Neuronal stem cell (in vitro differentiated cells): ENCODE measurements at regions not wholly inside any gene's neighbourhood (a gene's known extent, or its start where the extent isn't known, plus 50 kb on each side); places are given as distances from the start of the nearest gene placed in this dataset.

ENCODE experiments used
- DNase-seq: peaks from one replicate; pipeline ENCODE4 v3.0.0-alpha.2; 2013; ENCODE audit warnings: low spot score
- H2AFZ ChIP-seq: one replicate; pipeline ENCODE4 v1.6.1; 2013; ENCODE audit warnings: mild to moderate bottlenecking, low read length, inconsistent platforms
- H2AK5ac ChIP-seq: 2 replicates; pipeline ENCODE4 v1.6.1; 2013; ENCODE audit warnings: low read depth, mild to moderate bottlenecking, inconsistent platforms, low read length, moderate library complexity, mixed read lengths
- H2BK120ac ChIP-seq: 2 replicates; pipeline ENCODE4 v1.6.1; 2013; ENCODE audit warnings: low read depth, mild to moderate bottlenecking, inconsistent platforms, low read length, moderate library complexity, mixed read lengths
- H2BK12ac ChIP-seq: one replicate; pipeline ENCODE4 v1.6.1; 2013; ENCODE audit warnings: low read length, inconsistent platforms
- H2BK15ac ChIP-seq: 2 replicates; pipeline ENCODE4 v1.6.1; 2013; ENCODE audit warnings: mild to moderate bottlenecking, low read length, inconsistent platforms, mixed read lengths
- H2BK5ac ChIP-seq: one replicate; pipeline ENCODE4 v1.6.1; 2013; ENCODE audit warnings: inconsistent platforms, mild to moderate bottlenecking, low read length, moderate library complexity
- H3K14ac ChIP-seq: one replicate; pipeline ENCODE4 v1.6.1; 2013; ENCODE audit warnings: low read length, inconsistent platforms
- H3K18ac ChIP-seq: 2 replicates; pipeline ENCODE4 v1.6.1; 2013; ENCODE audit warnings: low read length, inconsistent platforms
- H3K23ac ChIP-seq: 2 replicates; pipeline ENCODE4 v1.6.1; 2013; ENCODE audit warnings: low read depth, mild to moderate bottlenecking, mixed read lengths, low read length, inconsistent platforms; ENCODE audit not compliant: poor library complexity
- H3K27ac ChIP-seq: replicated peaks from 3 replicates; pipeline ENCODE4 v1.5.1; 2013; ENCODE audit warnings: low read length, inconsistent platforms
- H3K27me3 ChIP-seq, 3 experiments: 2 replicates each; pipeline ENCODE4 v1.6.1; 2013; ENCODE audit warnings: low read length in 3 of 3, mild to moderate bottlenecking in 2 of 3, inconsistent platforms in 1 of 3, low read depth in 1 of 3, mixed read lengths in 1 of 3, moderate library complexity in 1 of 3; ENCODE audit not compliant: control insufficient read depth in 3 of 3, insufficient read depth in 3 of 3
- H3K36me3 ChIP-seq, 2 donors: replicated peaks in 1 of 2; 2 replicates each; pipeline ENCODE4 v1.6.1; 2013; ENCODE audit warnings: low read length in 2 of 2; ENCODE audit not compliant: control insufficient read depth in 2 of 2, insufficient read depth in 2 of 2
- H3K4ac ChIP-seq: 2 replicates; pipeline ENCODE4 v1.6.1; 2013; ENCODE audit warnings: inconsistent platforms, mild to moderate bottlenecking, low read length, moderate library complexity
- H3K4me1 ChIP-seq, 2 donors: 1 replicate in 1 of 2; 2 replicates in 1 of 2; pipeline ENCODE4 v1.6.1; 2013; ENCODE audit warnings: low read length in 2 of 2, low read depth in 1 of 2; ENCODE audit not compliant: control insufficient read depth in 2 of 2, insufficient read depth in 1 of 2
- H3K4me2 ChIP-seq: one replicate; pipeline ENCODE4 v1.6.1; 2013; ENCODE audit warnings: mild to moderate bottlenecking, low read length, inconsistent platforms; ENCODE audit not compliant: insufficient read depth, poor library complexity, severe bottlenecking
- H3K4me3 ChIP-seq, 2 donors: 2 replicates each; pipeline ENCODE4 v1.5.1; 2013; ENCODE audit warnings: low read length in 2 of 2, mild to moderate bottlenecking in 2 of 2, inconsistent platforms in 1 of 2, moderate library complexity in 1 of 2
- H3K79me1 ChIP-seq: one replicate; pipeline ENCODE4 v1.6.1; 2013; ENCODE audit warnings: low read depth, mild to moderate bottlenecking, inconsistent platforms, low read length, moderate library complexity
- H3K9ac ChIP-seq: one replicate; pipeline ENCODE4 v1.6.1; 2013; ENCODE audit warnings: mild to moderate bottlenecking, low read depth, low read length, inconsistent platforms; ENCODE audit not compliant: poor library complexity
- H3K9me3 ChIP-seq, 2 donors: replicated peaks in 1 of 2; 2 replicates each; pipeline versions ENCODE3 to v1.6.1; 2013; ENCODE audit warnings: low read length in 2 of 2, mild to moderate bottlenecking in 2 of 2, inconsistent platforms in 1 of 2, low read depth in 1 of 2, mixed read lengths in 1 of 2, moderate library complexity in 1 of 2; ENCODE audit not compliant: control insufficient read depth in 2 of 2, insufficient read depth in 1 of 2
- H4K8ac ChIP-seq: one replicate; pipeline ENCODE4 v1.6.1; 2013; ENCODE audit warnings: low read depth, mild to moderate bottlenecking, inconsistent platforms, low read length, moderate library complexity
- H4K91ac ChIP-seq: one replicate; pipeline ENCODE4 v1.6.1; 2013; ENCODE audit warnings: low read length, low read depth, mild to moderate bottlenecking, inconsistent platforms; ENCODE audit not compliant: poor library complexity
- WGBS, 2 donors: extraction: QIAGEN DNeasy Blood & Tissue Kit; methylation state at CpG; one replicate each; pipeline ENCODE4 v1.1.7; 2013; ENCODE audit warnings: missing lambda C conversion rate in 2 of 2, mixed read lengths in 1 of 2; ENCODE audit not compliant: insufficient read length in 2 of 2, insufficient replicate concordance in 1 of 2; ENCODE audit errors: extremely low coverage in 2 of 2; 5-methylcytosine and 5-hydroxymethylcytosine counted together

DNA sequence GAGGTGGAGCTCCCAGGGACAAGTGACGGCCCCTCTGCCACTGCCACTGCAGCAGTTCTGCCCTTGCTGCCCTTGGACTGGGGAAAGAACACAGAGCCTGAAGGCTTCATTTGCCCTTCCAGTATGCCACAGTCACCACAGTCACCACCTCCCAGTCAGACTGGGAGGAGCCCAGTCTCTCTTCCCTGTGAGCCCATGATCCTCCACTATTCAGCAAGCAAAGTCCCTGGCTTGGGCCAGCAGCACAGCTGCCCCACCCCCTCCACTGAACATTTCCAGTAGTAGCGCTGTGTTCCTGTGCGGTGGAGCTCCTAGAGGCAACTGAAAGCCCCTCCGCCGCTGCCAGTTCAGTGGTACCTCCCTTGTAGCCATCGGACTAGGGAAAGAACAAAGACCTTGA, 329.4 kb downstream of the MAN2A1 start:
- Histone ChIP-seq H3K14ac (no peak overlapping the region), H3K18ac (peak overlapping the region; percentile 63), H3K36me3 (no peaks in the 10 kb centered on the region), H3K27me3 (no peaks in the 10 kb centered on the region), H3K27ac (no peak overlapping the region), H4K91ac (no peak overlapping the region), H3K4me2 (no peak overlapping the region), H2BK120ac (no peak overlapping the region), H2BK12ac (no peak overlapping the region), H3K4me3 (no peak overlapping the region), H4K8ac (no peak overlapping the region), H3K4ac (no peak overlapping the region), H2BK15ac (no peak overlapping the region), H3K9ac (no peak overlapping the region), H3K9me3 (no peaks in the 10 kb centered on the region), H3K79me1 (no peaks in the 10 kb centered on the region), H3K4me1 (no peaks in the 10 kb centered on the region), H2AK5ac (no peak overlapping the region), H3K23ac (no peak overlapping the region), H2AFZ (peak overlapping the region; percentile 64), H2BK5ac (peak overlapping the region; percentile 8)
- WGBS, 2 donors: no CpG with 5 or more reads among the region's 6 CpGs
- DNase-seq: no peak

DNA sequence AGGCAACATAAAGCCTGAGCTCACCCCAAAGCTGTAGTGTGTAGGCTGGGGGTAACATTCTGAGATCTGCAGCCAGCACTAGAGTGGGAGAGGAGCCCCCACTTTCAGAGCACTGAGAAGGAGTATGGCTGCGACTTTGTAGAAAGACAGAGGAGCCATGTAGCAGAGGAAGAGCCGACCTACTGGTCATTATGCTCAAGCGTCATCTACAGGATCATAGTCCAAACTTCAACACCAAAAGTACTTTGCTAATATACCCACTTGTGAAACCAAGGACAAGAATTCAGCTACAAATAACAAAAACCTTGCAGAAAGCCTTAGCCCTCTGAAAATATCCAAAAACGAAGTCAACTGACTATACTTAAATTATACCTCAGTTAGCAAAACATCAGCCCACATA, 330.1 kb downstream of the MAN2A1 start:
- no CpG with 5 or more reads among the region's 4 CpGs for WGBS, 2 donors
- no peak overlapping the region for H4K91ac ChIP-seq
- no peaks in the 10 kb centered on the region for H3K79me1 ChIP-seq
- DNase-seq: no peak
- H3K9ac ChIP-seq: no peak overlapping the region
- H3K18ac ChIP-seq: peak overlapping the region; percentile 65
- peak overlapping the region; percentile 64 for H2AFZ ChIP-seq
- H3K27ac ChIP-seq: no peak overlapping the region
- H2BK12ac ChIP-seq: no peak overlapping the region
- H3K23ac ChIP-seq: no peak overlapping the region
- H3K4ac ChIP-seq: no peak overlapping the region
- H3K9me3 ChIP-seq: no peaks in the 10 kb centered on the region
- H2BK120ac ChIP-seq: no peak overlapping the region
- no peak overlapping the region for H3K4me2 ChIP-seq
- H3K4me1 ChIP-seq: no peaks in the 10 kb centered on the region
- no peak overlapping the region for H2BK5ac ChIP-seq
- H3K36me3 ChIP-seq: no peaks in the 10 kb centered on the region
- no peaks in the 10 kb centered on the region for H3K27me3 ChIP-seq
- H3K14ac ChIP-seq: no peak overlapping the region
- H2AK5ac ChIP-seq: no peak overlapping the region
- no peak overlapping the region for H3K4me3 ChIP-seq
- H2BK15ac ChIP-seq: no peak overlapping the region
- H4K8ac ChIP-seq: no peak overlapping the region

DNA sequence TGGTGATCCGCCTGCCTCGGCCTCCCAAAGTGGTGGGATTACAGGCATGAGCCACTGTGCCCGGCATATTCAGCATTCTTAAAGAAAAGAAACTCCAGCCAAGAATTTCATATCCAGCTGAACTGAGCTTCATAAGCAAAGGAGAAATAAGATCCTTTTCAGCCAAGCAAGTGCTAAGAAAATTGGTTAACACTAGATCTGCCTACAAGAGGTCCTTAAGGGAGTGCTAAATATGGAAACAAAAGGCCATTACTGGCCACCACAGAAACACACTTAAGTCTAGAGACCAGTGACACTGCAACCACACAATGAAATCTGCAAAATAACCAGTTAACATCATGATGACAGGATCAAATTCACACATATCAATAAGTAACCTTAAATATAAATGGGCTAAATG, 331.5 kb downstream of the MAN2A1 start:
- no peaks in the 10 kb centered on the region for H3K27me3 ChIP-seq
- H3K79me1 ChIP-seq: no peaks in the 10 kb centered on the region
- no peak overlapping the region for H3K23ac ChIP-seq
- no peaks in the 10 kb centered on the region for H3K4me1 ChIP-seq
- no peak overlapping the region for H3K18ac ChIP-seq
- no peak overlapping the region for H3K14ac ChIP-seq
- no peak overlapping the region for H3K4me3 ChIP-seq
- H4K8ac ChIP-seq: no peak overlapping the region
- H2AK5ac ChIP-seq: no peak overlapping the region
- H2BK15ac ChIP-seq: no peak overlapping the region
- H3K4ac ChIP-seq: no peak overlapping the region
- H3K36me3 ChIP-seq: no peaks in the 10 kb centered on the region
- no peak overlapping the region for H3K9ac ChIP-seq
- DNase-seq: no peak
- H2AFZ ChIP-seq: no peak overlapping the region
- no peak overlapping the region for H3K27ac ChIP-seq
- no peak overlapping the region for H2BK12ac ChIP-seq
- no peak overlapping the region for H3K4me2 ChIP-seq
- no peak overlapping the region for H2BK5ac ChIP-seq
- no peak overlapping the region for H4K91ac ChIP-seq
- peaks cover 0 to 3% of the 10 kb centered on the region in 2 donors for H3K9me3 ChIP-seq
- H2BK120ac ChIP-seq: no peak overlapping the region
- no CpG with 5 or more reads among the region's 3 CpGs for WGBS, 2 donors

DNA sequence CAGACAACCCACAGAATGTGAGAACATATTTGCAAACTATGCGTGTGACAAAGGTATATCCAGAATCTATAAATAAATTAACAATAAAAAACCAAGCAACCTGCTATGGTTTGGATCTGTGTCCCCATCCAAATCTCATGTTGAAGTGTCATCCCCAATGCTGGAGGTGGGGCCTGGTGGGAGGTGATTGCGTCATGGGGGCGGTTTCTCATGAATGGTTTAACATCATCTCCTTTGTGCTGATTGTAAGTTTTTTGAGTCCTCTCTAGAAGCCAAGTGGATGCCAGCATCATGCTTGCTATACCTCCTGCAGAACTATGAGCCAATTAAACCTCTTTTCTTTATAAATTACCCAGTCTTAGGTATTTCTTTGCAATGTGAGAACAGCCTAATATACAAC, 335.4 kb downstream of the MAN2A1 start:
- H2BK15ac ChIP-seq: no peak overlapping the region
- H3K9me3 ChIP-seq: peaks cover 0 to 9% of the 10 kb centered on the region in 2 donors
- H3K9ac ChIP-seq: no peak overlapping the region
- no peak overlapping the region for H2BK12ac ChIP-seq
- H3K4me1 ChIP-seq: no peaks in the 10 kb centered on the region
- no peaks in the 10 kb centered on the region for H3K36me3 ChIP-seq
- H3K4ac ChIP-seq: no peak overlapping the region
- no peak overlapping the region for H2BK120ac ChIP-seq
- DNase-seq: no peak
- H3K4me3 ChIP-seq: no peak overlapping the region
- no peak overlapping the region for H2AFZ ChIP-seq
- H4K91ac ChIP-seq: no peak overlapping the region
- H3K14ac ChIP-seq: no peak overlapping the region
- H3K27ac ChIP-seq: no peak overlapping the region
- H4K8ac ChIP-seq: no peak overlapping the region
- no CpG with 5 or more reads among the region's 3 CpGs for WGBS, 2 donors
- no peak overlapping the region for H3K18ac ChIP-seq
- no peaks in the 10 kb centered on the region for H3K27me3 ChIP-seq
- H2BK5ac ChIP-seq: no peak overlapping the region
- no peak overlapping the region for H3K4me2 ChIP-seq
- H3K23ac ChIP-seq: no peak overlapping the region
- no peaks in the 10 kb centered on the region for H3K79me1 ChIP-seq
- H2AK5ac ChIP-seq: no peak overlapping the region
